ENCODE measurements at regions not wholly inside any gene's neighbourhood (a gene's known extent, or its start where the extent isn't known, plus 50 kb on each side); places are given as distances from the start of the nearest gene placed in this dataset.

GRCh38 chr13:79267560-79267959, 138.5 kb downstream of the RBM26 start:
- no peak for DNase-seq

GRCh38 chr13:79258489-79258888, 147.6 kb downstream of the RBM26 start:
- DNase-seq = no peak

GRCh38 chr13:79246578-79246949, 159.5 kb downstream of the RBM26 start:
- DNase-seq = no peak

GRCh38 chr13:79245937-79246577, 160.0 kb downstream of the RBM26 start:
- peak in 1 of 2 experiments; percentile 6 for DNase-seq

- DNase-seq = no peak
Observed at GRCh38 chr13:79241697-79242096, 164.4 kb downstream of the RBM26 start.

- no peak for DNase-seq
Observed at GRCh38 chr13:79237981-79238380, 168.1 kb downstream of the RBM26 start.

- no peak for DNase-seq
Observed at GRCh38 chr13:79231887-79232286, 174.2 kb downstream of the RBM26 start.

- DNase-seq = no peak
Observed at GRCh38 chr13:79229761-79230160, 176.3 kb downstream of the RBM26 start.

GRCh38 chr13:79228972-79229371, 177.1 kb downstream of the RBM26 start:
- DNase-seq = no peak

GRCh38 chr13:79227418-79227817, 178.6 kb downstream of the RBM26 start:
- DNase-seq = no peak

GRCh38 chr13:79226938-79227337, 179.1 kb downstream of the RBM26 start:
- DNase-seq = no peak

- no peak for DNase-seq
Observed at GRCh38 chr13:79226250-79226649, 179.8 kb downstream of the RBM26 start.

GRCh38 chr13:79225487-79226232, 180.4 kb downstream of the RBM26 start:
- no peak for DNase-seq

- no peak for DNase-seq
Observed at GRCh38 chr13:79222427-79223205, 183.4 kb downstream of the RBM26 start.

- DNase-seq = no peak
Observed at GRCh38 chr13:79212064-79212619, 193.9 kb downstream of the RBM26 start.

GRCh38 chr13:79211377-79211776, 194.7 kb downstream of the RBM26 start:
- DNase-seq = no peak

GRCh38 chr13:79197933-79198332, 208.1 kb downstream of the RBM26 start:
- DNase-seq = no peak

GRCh38 chr13:79196843-79197242, 209.2 kb downstream of the RBM26 start:
- no peak for DNase-seq

- DNase-seq = no peak
Observed at GRCh38 chr13:79196366-79196765, 209.7 kb downstream of the RBM26 start.

- no peak for DNase-seq
Observed at GRCh38 chr13:79194727-79195126, 211.3 kb downstream of the RBM26 start.

- no peak for DNase-seq
Observed at GRCh38 chr13:79194272-79194671, 211.8 kb downstream of the RBM26 start.

GRCh38 chr13:79191501-79191900, 214.6 kb downstream of the RBM26 start:
- DNase-seq = no peak

GRCh38 chr13:79190932-79191331, 215.1 kb downstream of the RBM26 start:
- no peak for DNase-seq
